PFSK-1 (cell line): ENCODE measurements at regions not wholly inside any gene's neighbourhood (a gene's known extent, or its start where the extent isn't known, plus 50 kb on each side); places are given as distances from the start of the nearest gene placed in this dataset.

Source experiments
- FOXP2 ChIP-seq: optimal IDR thresholded peaks from 2 replicates; pipeline ENCODE3; 2011; ENCODE audit warnings: borderline replicate concordance, control low read depth, inconsistent platforms; ENCODE audit not compliant: insufficient read depth; ENCODE audit errors: extremely low read length, extremely low read depth
- POLR2AphosphoS5 ChIP-seq: IDR thresholded peaks from 2 replicates; pipeline ENCODE4 v1.6.1; 2012; ENCODE audit warnings: low read depth, mild to moderate bottlenecking, control low read depth, low read length, moderate library complexity
- SIN3A ChIP-seq: IDR thresholded peaks from 2 replicates; pipeline ENCODE4 v1.6.1; 2012; ENCODE audit warnings: mild to moderate bottlenecking, low read length, moderate library complexity, borderline replicate concordance; ENCODE audit not compliant: insufficient read depth
- TAF1 ChIP-seq: IDR thresholded peaks from 2 replicates; pipeline ENCODE4 v1.6.1; 2012; ENCODE audit warnings: low read length, control low read depth, borderline replicate concordance; ENCODE audit not compliant: insufficient read depth
- TF ChIP-seq, protein P1 (sequence below), 2 experiments: IDR thresholded peaks; 2 replicates each; pipeline versions ENCODE4 v1.6.1 to v1.8.0; 2011 to 2012; ENCODE audit warnings: low read depth in 2 of 2, low read length in 2 of 2, control low read depth in 1 of 2, inconsistent platforms in 1 of 2, mild to moderate bottlenecking in 1 of 2, moderate library complexity in 1 of 2; ENCODE audit not compliant: insufficient read depth in 1 of 2

DNA sequence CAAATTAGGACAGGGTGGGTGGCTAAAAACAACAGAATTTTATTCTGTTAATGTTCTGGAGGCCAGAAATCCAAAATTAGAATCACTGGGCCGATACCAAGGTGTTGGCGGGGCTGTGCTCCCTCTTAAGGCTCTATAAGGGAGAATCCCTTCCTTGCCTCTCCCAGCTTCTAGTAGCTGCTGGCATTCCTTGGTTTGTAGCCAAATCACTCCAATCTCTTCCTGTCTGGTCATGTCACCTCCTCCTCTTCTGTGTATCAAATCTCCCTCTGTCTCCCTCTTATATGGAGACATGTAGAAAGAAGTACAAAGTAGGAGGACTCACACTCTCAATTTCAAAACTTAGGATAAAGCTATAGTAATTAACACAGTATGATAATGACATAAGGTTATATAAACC, 102.9 kb upstream of the SIRPA start:
- TF ChIP-seq FOXP2 (no peak), SIN3A (no peak), TAF1 (no peak), POLR2AphosphoS5 (no peak)
- TF ChIP-seq, protein P1, sequence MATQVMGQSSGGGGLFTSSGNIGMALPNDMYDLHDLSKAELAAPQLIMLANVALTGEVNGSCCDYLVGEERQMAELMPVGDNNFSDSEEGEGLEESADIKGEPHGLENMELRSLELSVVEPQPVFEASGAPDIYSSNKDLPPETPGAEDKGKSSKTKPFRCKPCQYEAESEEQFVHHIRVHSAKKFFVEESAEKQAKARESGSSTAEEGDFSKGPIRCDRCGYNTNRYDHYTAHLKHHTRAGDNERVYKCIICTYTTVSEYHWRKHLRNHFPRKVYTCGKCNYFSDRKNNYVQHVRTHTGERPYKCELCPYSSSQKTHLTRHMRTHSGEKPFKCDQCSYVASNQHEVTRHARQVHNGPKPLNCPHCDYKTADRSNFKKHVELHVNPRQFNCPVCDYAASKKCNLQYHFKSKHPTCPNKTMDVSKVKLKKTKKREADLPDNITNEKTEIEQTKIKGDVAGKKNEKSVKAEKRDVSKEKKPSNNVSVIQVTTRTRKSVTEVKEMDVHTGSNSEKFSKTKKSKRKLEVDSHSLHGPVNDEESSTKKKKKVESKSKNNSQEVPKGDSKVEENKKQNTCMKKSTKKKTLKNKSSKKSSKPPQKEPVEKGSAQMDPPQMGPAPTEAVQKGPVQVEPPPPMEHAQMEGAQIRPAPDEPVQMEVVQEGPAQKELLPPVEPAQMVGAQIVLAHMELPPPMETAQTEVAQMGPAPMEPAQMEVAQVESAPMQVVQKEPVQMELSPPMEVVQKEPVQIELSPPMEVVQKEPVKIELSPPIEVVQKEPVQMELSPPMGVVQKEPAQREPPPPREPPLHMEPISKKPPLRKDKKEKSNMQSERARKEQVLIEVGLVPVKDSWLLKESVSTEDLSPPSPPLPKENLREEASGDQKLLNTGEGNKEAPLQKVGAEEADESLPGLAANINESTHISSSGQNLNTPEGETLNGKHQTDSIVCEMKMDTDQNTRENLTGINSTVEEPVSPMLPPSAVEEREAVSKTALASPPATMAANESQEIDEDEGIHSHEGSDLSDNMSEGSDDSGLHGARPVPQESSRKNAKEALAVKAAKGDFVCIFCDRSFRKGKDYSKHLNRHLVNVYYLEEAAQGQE (IDR thresholded peaks at IDR 0.05; ENCODE audit: insufficient read depth in 1 of 2, low read depth in 2 of 2, low read length in 2 of 2) = no peak

DNA sequence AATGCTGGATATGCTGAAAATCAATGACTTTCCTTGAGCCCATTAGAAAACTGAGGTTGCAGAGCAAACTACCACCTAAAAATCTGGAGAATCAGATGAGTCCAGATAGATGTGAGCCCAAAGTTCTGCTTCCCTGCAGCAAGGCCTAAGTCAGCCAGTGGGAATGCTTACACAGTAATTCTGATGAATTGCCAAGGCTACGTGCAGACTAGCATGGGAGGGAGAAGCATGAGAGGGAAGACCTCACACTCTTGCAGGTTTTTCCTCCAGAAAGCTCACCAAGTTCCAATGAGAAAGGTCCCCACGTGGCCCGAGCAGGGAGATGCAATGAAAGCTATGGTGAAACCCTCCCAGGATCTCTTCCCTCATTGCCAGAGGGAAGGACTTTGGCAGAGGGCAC, 104.8 kb upstream of the SIRPA start:
- TF ChIP-seq, protein P1 (IDR thresholded peaks at IDR 0.05; ENCODE audit: insufficient read depth in 1 of 2, low read depth in 2 of 2, low read length in 2 of 2) = no peak
- TF ChIP-seq FOXP2 (no peak), TAF1 (no peak)

DNA sequence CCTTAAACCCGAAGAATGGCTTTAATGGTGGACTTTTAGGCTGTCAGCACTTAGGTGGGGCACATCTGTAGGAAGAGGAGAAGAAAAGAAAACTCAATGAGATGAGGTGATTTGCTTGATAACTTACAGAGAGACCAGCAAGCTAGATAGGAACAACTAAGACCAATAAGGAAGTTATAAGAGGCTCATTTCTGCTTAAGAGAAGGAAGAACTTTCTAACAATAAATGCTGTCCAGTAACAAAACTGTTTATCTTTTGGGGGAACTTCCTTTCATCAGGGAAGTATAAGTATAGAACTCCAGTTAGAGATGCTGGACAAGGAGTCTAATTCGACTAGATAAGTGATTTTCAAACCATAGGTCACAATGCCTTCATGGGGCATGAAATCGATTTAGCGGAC, 107.2 kb upstream of the SIRPA start:
- no peak for TF ChIP-seq SIN3A
- no peak for TF ChIP-seq POLR2AphosphoS5
- no peak for TF ChIP-seq FOXP2
- no peak for TF ChIP-seq TAF1
- TF ChIP-seq, protein P1 (IDR thresholded peaks at IDR 0.05; ENCODE audit: insufficient read depth in 1 of 2, low read depth in 2 of 2, low read length in 2 of 2) = no peak

DNA sequence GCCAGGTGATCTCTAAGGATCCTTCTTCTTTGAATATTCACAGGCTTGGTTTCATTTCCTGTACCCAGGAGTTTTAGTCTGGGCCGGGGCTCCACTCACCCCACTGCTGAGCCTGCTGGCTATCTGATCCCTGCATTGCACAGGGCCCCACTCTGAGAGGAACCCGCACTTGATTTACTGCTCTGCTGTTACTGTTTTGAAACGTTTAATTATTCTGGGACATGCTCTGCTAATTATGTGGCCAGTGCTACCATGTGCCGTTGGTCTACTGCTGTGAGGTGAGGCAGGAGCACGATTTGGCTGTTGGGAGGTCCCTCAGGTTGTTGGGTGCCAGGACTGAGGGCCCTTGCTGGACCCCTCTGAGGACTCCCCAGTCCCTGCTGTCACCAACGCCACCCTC, 108.7 kb upstream of the SIRPA start:
- TF ChIP-seq SIN3A (no peak), POLR2AphosphoS5 (no peak), FOXP2 (no peak), TAF1 (no peak)
- TF ChIP-seq, protein P1 (IDR thresholded peaks at IDR 0.05; ENCODE audit: insufficient read depth in 1 of 2, low read depth in 2 of 2, low read length in 2 of 2) = no peak

DNA sequence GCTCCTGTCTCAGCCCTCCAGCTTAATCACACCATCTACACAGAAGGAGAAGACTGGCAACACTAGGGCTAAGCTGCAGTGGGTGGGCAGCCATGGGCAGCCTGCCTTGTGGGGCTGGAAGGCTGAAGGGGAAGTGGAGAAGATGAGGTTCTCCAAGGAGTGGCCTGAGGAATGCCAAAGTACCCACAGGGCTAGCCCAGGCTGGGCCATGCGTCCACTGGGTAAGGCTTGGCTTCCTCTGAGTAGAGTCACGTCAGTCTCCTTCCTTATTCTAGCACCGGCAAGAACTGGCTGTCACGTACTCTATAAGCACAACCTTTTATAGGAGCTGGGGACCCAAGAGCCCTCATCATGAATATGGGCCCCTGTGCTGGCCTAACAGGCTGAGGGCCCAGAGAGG, 110.6 kb upstream of the SIRPA start:
- TF ChIP-seq SIN3A (no peak), FOXP2 (no peak), POLR2AphosphoS5 (no peak), TAF1 (no peak)
- TF ChIP-seq, protein P1 (IDR thresholded peaks at IDR 0.05; ENCODE audit: insufficient read depth in 1 of 2, low read depth in 2 of 2, low read length in 2 of 2) = no peak
